ENCODE measurements at regions not wholly inside any gene's neighbourhood (a gene's known extent, or its start where the extent isn't known, plus 50 kb on each side); places are given as distances from the start of the nearest gene placed in this dataset.

GRCh38 chr12:124162151-124163110, 132.5 kb upstream of the RFLNA start:
- Histone ChIP-seq H3K9me3 (no peaks in the 10 kb centered on the region), H3K36me3 (ENCODE audit: low read depth, missing control alignments) (no peaks in the 10 kb centered on the region), H3K27ac (no peak overlapping the region), H3K27me3 (no peaks in the 10 kb centered on the region), H3K4me1 (peaks cover 8% of the 10 kb centered on the region), H3K4me3 (no peak overlapping the region)
- no peak for TF ChIP-seq POLR2A (IDR thresholded peaks at IDR 0.05)
- TF ChIP-seq CTCF (IDR thresholded peaks at IDR 0.05): no peak
- intact Hi-C loops (cut with DNase I; ENCODE audit: low total_unique reads): no loop called here
- 88 to 93% methylated on average over 6 of the region's 6 CpGs for WGBS, 2 donors
- DNase-seq: no peak

GRCh38 chr12:124165695-124166094, 129.2 kb upstream of the RFLNA start:
- intact Hi-C loops (cut with DNase I; ENCODE audit: low total_unique reads): no loop called here
- no peaks in the 10 kb centered on the region for H3K9me3 ChIP-seq
- no peak for DNase-seq
- H3K4me1 ChIP-seq: no peaks in the 10 kb centered on the region
- no peaks in the 10 kb centered on the region for H3K27me3 ChIP-seq
- WGBS, 2 donors: 83 to 90% methylated on average over 2 of the region's 2 CpGs
- no peak overlapping the region for H3K4me3 ChIP-seq
- TF ChIP-seq POLR2A (IDR thresholded peaks at IDR 0.05): no peak
- no peaks in the 10 kb centered on the region for H3K36me3 ChIP-seq (ENCODE audit: low read depth, missing control alignments)
- H3K27ac ChIP-seq: no peak overlapping the region

- no peaks in the 10 kb centered on the region for H3K36me3 ChIP-seq (ENCODE audit: low read depth, missing control alignments)
- TF ChIP-seq CTCF (IDR thresholded peaks at IDR 0.05): no peak
- no peak for TF ChIP-seq POLR2A (IDR thresholded peaks at IDR 0.05)
- no peaks in the 10 kb centered on the region for H3K27me3 ChIP-seq
- 86 to 94% methylated on average over 21 of the region's 21 CpGs for WGBS, 2 donors
- DNase-seq: no peak
- no peaks in the 10 kb centered on the region for H3K4me1 ChIP-seq
- H3K9me3 ChIP-seq: no peaks in the 10 kb centered on the region
- intact Hi-C loops (cut with DNase I; ENCODE audit: low total_unique reads): no loop called here
- H3K27ac ChIP-seq: no peak overlapping the region
- no peak overlapping the region for H3K4me3 ChIP-seq
Measured at GRCh38 chr12:124167141-124167540, 127.8 kb upstream of the RFLNA start.

- Histone ChIP-seq H3K4me3 (no peak overlapping the region), H3K27me3 (no peaks in the 10 kb centered on the region), H3K27ac (no peak overlapping the region), H3K36me3 (ENCODE audit: low read depth, missing control alignments) (no peaks in the 10 kb centered on the region), H3K9me3 (no peaks in the 10 kb centered on the region), H3K4me1 (no peaks in the 10 kb centered on the region)
- WGBS, 2 donors: 83 to 85% methylated on average over 8 of the region's 8 CpGs
- intact Hi-C loops (cut with DNase I; ENCODE audit: low total_unique reads): no loop called here
- TF ChIP-seq POLR2A (IDR thresholded peaks at IDR 0.05): no peak
- TF ChIP-seq CTCF (IDR thresholded peaks at IDR 0.05): no peak
- no peak for DNase-seq
Measured at GRCh38 chr12:124168016-124168786, 126.7 kb upstream of the RFLNA start.

GRCh38 chr12:124169577-124170284, 125.2 kb upstream of the RFLNA start:
- 70 to 87% methylated on average over 4 of the region's 4 CpGs for WGBS, 2 donors
- H3K36me3 ChIP-seq (ENCODE audit: low read depth, missing control alignments): no peaks in the 10 kb centered on the region
- H3K4me1 ChIP-seq: no peaks in the 10 kb centered on the region
- no peaks in the 10 kb centered on the region for H3K27me3 ChIP-seq
- H3K4me3 ChIP-seq: no peak overlapping the region
- no peak for TF ChIP-seq POLR2A (IDR thresholded peaks at IDR 0.05)
- TF ChIP-seq CTCF (IDR thresholded peaks at IDR 0.05): no peak
- no peaks in the 10 kb centered on the region for H3K9me3 ChIP-seq
- no peak overlapping the region for H3K27ac ChIP-seq
- no peak for DNase-seq
- intact Hi-C loops (cut with DNase I; ENCODE audit: low total_unique reads): no loop called here

All from testis (tissue), 2 donors.